ENCODE measurements at regions not wholly inside any gene's neighbourhood (a gene's known extent, or its start where the extent isn't known, plus 50 kb on each side); places are given as distances from the start of the nearest gene placed in this dataset.

DNA sequence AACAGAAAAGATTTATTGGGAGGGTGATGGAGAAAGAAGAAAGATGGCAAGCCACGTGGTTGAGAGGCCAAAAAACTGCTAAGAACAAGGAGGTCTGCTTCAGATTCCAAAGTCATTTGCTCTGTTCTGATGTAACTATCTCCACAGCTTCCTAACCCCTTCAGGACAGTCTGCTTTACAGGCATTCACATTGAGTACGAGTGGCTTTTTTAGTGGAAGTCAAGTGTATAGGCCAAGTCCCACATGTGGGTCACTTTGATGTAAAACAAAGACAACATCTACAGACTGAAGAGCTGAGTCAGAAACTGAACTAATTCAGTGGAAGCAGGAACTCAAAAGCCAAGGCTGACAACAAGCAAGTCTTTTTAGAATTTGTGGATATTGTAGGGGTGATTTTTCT, 128.7 kb upstream of the F3 start:
- H3K9me3 ChIP-seq, result no peaks in the 10 kb centered on the region
- TF ChIP-seq, protein P1, sequence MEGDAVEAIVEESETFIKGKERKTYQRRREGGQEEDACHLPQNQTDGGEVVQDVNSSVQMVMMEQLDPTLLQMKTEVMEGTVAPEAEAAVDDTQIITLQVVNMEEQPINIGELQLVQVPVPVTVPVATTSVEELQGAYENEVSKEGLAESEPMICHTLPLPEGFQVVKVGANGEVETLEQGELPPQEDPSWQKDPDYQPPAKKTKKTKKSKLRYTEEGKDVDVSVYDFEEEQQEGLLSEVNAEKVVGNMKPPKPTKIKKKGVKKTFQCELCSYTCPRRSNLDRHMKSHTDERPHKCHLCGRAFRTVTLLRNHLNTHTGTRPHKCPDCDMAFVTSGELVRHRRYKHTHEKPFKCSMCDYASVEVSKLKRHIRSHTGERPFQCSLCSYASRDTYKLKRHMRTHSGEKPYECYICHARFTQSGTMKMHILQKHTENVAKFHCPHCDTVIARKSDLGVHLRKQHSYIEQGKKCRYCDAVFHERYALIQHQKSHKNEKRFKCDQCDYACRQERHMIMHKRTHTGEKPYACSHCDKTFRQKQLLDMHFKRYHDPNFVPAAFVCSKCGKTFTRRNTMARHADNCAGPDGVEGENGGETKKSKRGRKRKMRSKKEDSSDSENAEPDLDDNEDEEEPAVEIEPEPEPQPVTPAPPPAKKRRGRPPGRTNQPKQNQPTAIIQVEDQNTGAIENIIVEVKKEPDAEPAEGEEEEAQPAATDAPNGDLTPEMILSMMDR (IDR thresholded peaks at IDR 0.05), result no peak
- TF ChIP-seq POLR2A (IDR thresholded peaks at IDR 0.05), result no peak
- H3K27me3 ChIP-seq, result no peaks in the 10 kb centered on the region
- H3K4me1 ChIP-seq, result peaks cover 0 to 21% of the 10 kb centered on the region in 2 donors
- intact Hi-C loops (cut with DNase I), result no loop called here
- DNase-seq, result peak in 1 of 2 donors; percentile 9
- H3K36me3 ChIP-seq, result no peaks in the 10 kb centered on the region
- peak overlapping the region; percentile 22 to 55 (median 30) for H3K27ac ChIP-seq
- WGBS, 2 donors, result 16 to 34% methylated on average over 2 of the region's 2 CpGs
- no peak overlapping the region for H3K4me3 ChIP-seq (replicated peaks in 1 of 3)

DNA sequence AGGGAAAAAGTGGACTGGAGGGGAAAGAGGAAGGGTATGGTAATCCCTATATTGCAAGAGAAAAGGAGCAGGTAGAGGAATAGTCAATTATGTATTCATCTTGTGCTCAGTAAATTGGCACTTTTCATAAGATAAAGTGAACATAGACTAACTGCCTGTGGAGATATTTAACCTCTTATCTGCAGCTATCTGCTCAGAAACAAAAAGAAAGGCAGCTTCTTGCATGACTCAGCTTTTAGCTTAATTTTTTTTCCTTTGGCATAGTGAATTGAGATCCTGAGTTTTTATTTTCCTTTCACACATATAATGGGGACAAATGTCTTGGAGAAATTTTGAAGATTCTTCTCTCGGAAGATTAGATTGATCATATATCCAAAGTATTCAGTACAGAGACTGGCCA, 127.6 kb upstream of the F3 start:
- DNase-seq, result no peak
- Histone ChIP-seq H3K27ac (peak overlapping the region in 1 of 3 donors; percentile 7), H3K4me3 (replicated peaks in 1 of 3) (no peak overlapping the region), H3K27me3 (no peaks in the 10 kb centered on the region), H3K9me3 (no peaks in the 10 kb centered on the region), H3K4me1 (peaks cover 4 to 21% of the 10 kb centered on the region in 2 donors), H3K36me3 (no peaks in the 10 kb centered on the region)
- TF ChIP-seq, protein P1 (IDR thresholded peaks at IDR 0.05), result no peak
- no peak for TF ChIP-seq POLR2A (IDR thresholded peaks at IDR 0.05)
- intact Hi-C loops (cut with DNase I), result no loop called here
- WGBS, 2 donors, result 90 to 97% methylated on average over 1 of the region's 1 CpG

DNA sequence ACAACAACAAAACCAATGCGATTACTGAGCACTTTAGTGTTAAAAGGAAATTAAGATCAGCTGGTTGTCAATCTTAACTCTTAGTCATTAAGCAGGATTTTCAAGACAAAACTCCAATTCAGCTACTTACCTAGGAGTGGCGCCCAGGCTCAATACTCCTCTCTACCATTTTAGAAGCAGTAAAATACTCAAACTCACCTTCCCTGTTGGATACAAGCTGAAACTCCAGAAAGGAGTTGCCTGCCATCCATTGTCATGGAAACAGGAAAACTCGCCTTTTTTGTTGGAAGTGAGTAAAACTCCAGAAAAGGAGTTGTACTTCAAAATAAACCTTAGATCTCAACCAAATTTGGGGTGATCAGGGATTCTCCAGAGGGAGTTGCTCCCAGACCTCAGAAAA, 127.0 kb upstream of the F3 start:
- 94 to 97% methylated on average over 3 of the region's 3 CpGs for WGBS, 2 donors
- intact Hi-C loops (cut with DNase I), result no loop called here
- TF ChIP-seq, protein P1 (IDR thresholded peaks at IDR 0.05), result no peak
- TF ChIP-seq POLR2A (IDR thresholded peaks at IDR 0.05), result no peak

DNA sequence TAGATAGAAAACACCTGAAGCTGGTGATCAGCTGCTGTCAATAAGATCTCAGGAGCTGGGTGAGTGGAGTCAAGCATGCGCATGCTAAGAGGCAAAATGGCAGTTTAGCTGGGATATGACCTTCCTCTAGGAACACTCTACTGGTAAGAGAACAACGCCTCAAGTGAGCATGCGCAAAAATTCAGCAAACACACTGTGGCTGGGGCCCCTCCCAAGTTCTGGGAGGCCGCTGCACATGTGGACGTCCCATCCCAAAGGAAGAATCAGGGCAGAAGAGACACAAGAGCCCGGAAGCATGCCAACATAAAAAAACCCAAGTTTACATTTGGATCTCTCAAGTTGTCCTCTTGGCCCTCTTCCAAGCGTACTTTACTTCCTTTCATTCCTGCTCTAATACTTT, 126.3 kb upstream of the F3 start:
- peak overlapping the region in 2 of 3 donors; percentile 12 to 44 for H3K27ac ChIP-seq
- TF ChIP-seq, protein P1 (IDR thresholded peaks at IDR 0.05), result no peak
- TF ChIP-seq POLR2A (IDR thresholded peaks at IDR 0.05), result no peak

More for the DNA sequence above, 127.0 kb upstream of the F3 start:
- Histone ChIP-seq H3K9me3 (no peaks in the 10 kb centered on the region), H3K4me1 (peaks cover 4 to 21% of the 10 kb centered on the region in 2 donors), H3K4me3 (replicated peaks in 1 of 3) (no peak overlapping the region), H3K27ac (peak overlapping the region in 1 of 3 donors; percentile 44), H3K27me3 (no peaks in the 10 kb centered on the region), H3K36me3 (no peaks in the 10 kb centered on the region)
- DNase-seq, result no peak

DNA sequence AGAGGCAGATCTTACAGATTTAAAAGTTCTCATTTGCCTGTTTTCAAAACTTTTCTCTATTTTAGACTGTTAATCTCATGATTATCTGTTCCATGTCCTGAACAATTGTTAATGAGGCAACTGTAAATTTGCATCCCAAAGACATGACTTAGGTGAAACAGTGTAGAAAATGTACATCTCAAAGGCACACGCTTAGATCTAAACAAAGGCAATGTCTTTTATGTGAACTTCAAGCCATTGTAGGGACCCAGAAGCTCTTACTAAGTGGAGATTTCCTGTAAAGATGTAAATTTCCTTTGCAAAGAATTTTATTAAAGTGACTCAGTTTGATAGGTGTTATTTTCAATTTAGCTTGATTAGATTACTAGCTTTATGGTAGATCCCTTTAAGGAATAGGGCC, 125.2 kb upstream of the F3 start:
- intact Hi-C loops (cut with DNase I), result no loop called here
- H3K4me3 ChIP-seq (replicated peaks in 1 of 3), result no peak overlapping the region
- H3K36me3 ChIP-seq, result no peaks in the 10 kb centered on the region
- WGBS, 2 donors, result 94 to 96% methylated on average over 1 of the region's 1 CpG
- H3K4me1 ChIP-seq, result peaks cover 4 to 21% of the 10 kb centered on the region in 2 donors
- H3K27me3 ChIP-seq, result no peaks in the 10 kb centered on the region
- DNase-seq, result no peak
- no peaks in the 10 kb centered on the region for H3K9me3 ChIP-seq
- no peak overlapping the region for H3K27ac ChIP-seq
- TF ChIP-seq POLR2A (IDR thresholded peaks at IDR 0.05), result no peak
- TF ChIP-seq, protein P1 (IDR thresholded peaks at IDR 0.05), result no peak

More for the DNA sequence above, 126.3 kb upstream of the F3 start:
- intact Hi-C loops (cut with DNase I), result no loop called here
- Histone ChIP-seq H3K36me3 (no peaks in the 10 kb centered on the region), H3K4me1 (peaks cover 4 to 21% of the 10 kb centered on the region in 2 donors), H3K27me3 (no peaks in the 10 kb centered on the region), H3K9me3 (no peaks in the 10 kb centered on the region), H3K4me3 (replicated peaks in 1 of 3) (no peak overlapping the region)
- DNase-seq, result peak; percentile 31 to 54
- WGBS, 2 donors, result 45 to 58% methylated on average over 7 of the region's 7 CpGs

Data from thyroid gland (tissue), 4 donors.